ENCODE measurements at regions not wholly inside any gene's neighbourhood (a gene's known extent, or its start where the extent isn't known, plus 50 kb on each side); places are given as distances from the start of the nearest gene placed in this dataset.

GRCh38 chr5:58080573-58080972 is 379.3 kb downstream of the PLK2 start:
- DNase-seq (ENCODE audit: low spot score): no peak
- TF ChIP-seq CTCF (IDR thresholded peaks at IDR 0.05; ENCODE audit: extremely low read depth, missing control alignments): no peak

GRCh38 chr5:58077966-58078365 is 381.9 kb downstream of the PLK2 start:
- no peak for DNase-seq (ENCODE audit: low spot score)

GRCh38 chr5:58077416-58077815 is 382.5 kb downstream of the PLK2 start:
- DNase-seq (ENCODE audit: low spot score): no peak

More at GRCh38 chr5:58077966-58078365, 381.9 kb downstream of the PLK2 start:
- TF ChIP-seq CTCF (IDR thresholded peaks at IDR 0.05; ENCODE audit: extremely low read depth, missing control alignments): no peak

GRCh38 chr5:58076483-58077257 is 383.2 kb downstream of the PLK2 start:
- no peak for DNase-seq (ENCODE audit: low spot score)
- TF ChIP-seq CTCF (IDR thresholded peaks at IDR 0.05; ENCODE audit: extremely low read depth, missing control alignments): no peak

More at GRCh38 chr5:58077416-58077815, 382.5 kb downstream of the PLK2 start:
- no peak for TF ChIP-seq CTCF (IDR thresholded peaks at IDR 0.05; ENCODE audit: extremely low read depth, missing control alignments)

- DNase-seq (ENCODE audit: low spot score): no peak
- TF ChIP-seq CTCF (IDR thresholded peaks at IDR 0.05; ENCODE audit: extremely low read depth, missing control alignments): no peak
These were observed 384.0 kb downstream of the PLK2 start for GRCh38 chr5:58075907-58076306.

- no peak for DNase-seq (ENCODE audit: low spot score)
- TF ChIP-seq CTCF (IDR thresholded peaks at IDR 0.05; ENCODE audit: extremely low read depth, missing control alignments): no peak
These were observed 385.2 kb downstream of the PLK2 start for GRCh38 chr5:58074717-58075116.

GRCh38 chr5:58074222-58074621 is 385.7 kb downstream of the PLK2 start:
- DNase-seq (ENCODE audit: low spot score): no peak
- TF ChIP-seq CTCF (IDR thresholded peaks at IDR 0.05; ENCODE audit: extremely low read depth, missing control alignments): no peak

Measured in GM20000 (cell line).